ENCODE measurements at regions not wholly inside any gene's neighbourhood (a gene's known extent, or its start where the extent isn't known, plus 50 kb on each side); places are given as distances from the start of the nearest gene placed in this dataset.
A peak's percentile ranks its signal among the peaks of the same experiment; 100 is the strongest.

DNA sequence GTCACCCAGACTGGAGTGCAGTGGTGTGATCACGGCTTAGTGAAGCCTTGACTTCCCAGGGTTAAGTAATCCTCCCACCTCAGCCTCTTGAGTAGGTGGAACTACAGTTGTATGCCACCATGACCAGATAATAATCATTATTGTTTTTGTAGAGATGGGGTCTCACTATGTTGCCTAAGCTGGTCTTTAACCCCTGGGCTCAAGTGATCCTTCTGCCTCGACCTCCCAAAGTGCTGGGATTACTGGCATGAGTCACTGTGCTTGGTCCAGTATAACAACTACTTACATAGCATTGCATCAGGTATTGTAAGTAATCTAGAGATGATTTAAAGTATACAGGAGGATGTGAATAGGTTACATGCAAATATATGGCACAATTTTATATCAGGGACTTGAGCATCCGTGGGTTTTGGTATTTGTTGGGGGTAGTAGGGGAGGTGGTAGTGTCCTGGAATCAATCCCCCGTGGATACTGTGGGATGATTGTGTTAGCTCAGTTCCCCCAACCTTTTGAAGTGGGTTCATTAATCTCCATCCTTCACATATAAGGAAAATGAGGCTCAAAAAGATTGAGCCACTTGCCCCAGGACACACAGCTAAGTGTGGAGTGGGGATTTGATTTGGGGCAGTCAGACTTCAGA lies 61.4 kb upstream of the CNIH3 start (continued):
- no peak for TF ChIP-seq TCF12 (IDR thresholded peaks at IDR 0.05; ENCODE audit: low read depth, low read length)
- no peak for TF ChIP-seq ESRRA (IDR thresholded peaks at IDR 0.05; ENCODE audit: low read length)
- TF ChIP-seq EP300 (IDR thresholded peaks at IDR 0.05; ENCODE audit: borderline replicate concordance in 1 of 2, control insufficient read depth in 1 of 2, low read depth in 2 of 2, low read length in 2 of 2) = no peak
- TF ChIP-seq WRNIP1 (IDR thresholded peaks at IDR 0.05; ENCODE audit: borderline replicate concordance, low read depth, low read length) = no peak
- no peak for TF ChIP-seq PKNOX1 (IDR thresholded peaks at IDR 0.05)

DNA sequence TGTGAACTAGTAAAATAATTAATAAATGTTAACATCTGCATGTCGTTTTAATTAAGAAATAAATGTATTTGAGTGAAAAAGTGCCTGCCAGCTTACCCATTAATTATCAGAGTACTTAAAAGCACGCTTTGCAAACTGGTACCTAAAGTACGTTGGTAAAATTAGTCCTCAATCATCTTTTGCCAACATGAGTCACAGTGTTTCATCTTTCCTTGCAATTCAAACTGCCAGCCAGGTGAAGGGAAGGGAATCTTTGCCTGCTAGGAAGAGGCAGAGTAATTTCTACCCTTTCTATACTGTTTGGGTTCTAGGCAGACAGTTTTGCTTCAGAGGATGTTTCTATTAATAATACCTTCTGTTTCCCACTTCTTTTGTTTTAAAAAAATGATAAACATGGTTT lies 57.2 kb upstream of the CNIH3 start:
- no TSS peak for BruUV-seq (replicated peaks)
- FAIRE-seq (no peak), ATAC-seq (no peak), DNase-seq (ENCODE audit: low read depth, low spot score) (no peak)
- no peak overlapping the region for H3K4me3 ChIP-seq
- no peaks in the 10 kb centered on the region for H3K4me1 ChIP-seq (ENCODE audit: control insufficient read depth, insufficient read depth, low read length)
- ChIA-PET POLR2A (no interaction called here), CTCF (interaction anchor here (0.7 kb wide), 1 partner anchor 336 kb away, joined by 3 read pairs; no protein-coding TSS in a partner anchor), RAD21 (ENCODE audit: unreplicated experiment) (no interaction called here), SMC1A (ENCODE audit: uncharacterized antibody, unreplicated experiment) (no interaction called here)
- no peaks in the 10 kb centered on the region; a peak in 1 of 4 replicates for H3K27me3 ChIP-seq (replicated peaks in 1 of 2; ENCODE audit: control insufficient read depth in 2 of 2, insufficient read depth in 2 of 2, low read length in 1 of 2)
- no peaks in the 10 kb centered on the region for H3K79me2 ChIP-seq (ENCODE audit: control insufficient read depth, insufficient read depth, low read length)
- H4K20me1 ChIP-seq (ENCODE audit: control insufficient read depth, insufficient read depth) = no peaks in the 10 kb centered on the region
- H3K9ac ChIP-seq (ENCODE audit: control insufficient read depth, insufficient read depth, low read length) = no peak overlapping the region
- H3K4me2 ChIP-seq (ENCODE audit: control insufficient read depth, insufficient read depth) = no peak overlapping the region
- intact Hi-C loops (cut with micrococcal nuclease; ENCODE audit: unreplicated experiment) = no loop called here
- no peaks in the 10 kb centered on the region for H3K36me3 ChIP-seq (ENCODE audit: control insufficient read depth in 2 of 2, insufficient read depth in 2 of 2, low read length in 1 of 2)
- H3K27ac ChIP-seq (ENCODE audit: control insufficient read depth, insufficient read depth) = no peak overlapping the region
- no peak overlapping the region for H2AFZ ChIP-seq (ENCODE audit: control insufficient read depth, low read depth, low read length)
- 2% methylated on average over 3 of the region's 3 CpGs for WGBS (ENCODE audit: insufficient coverage, insufficient replicate concordance, low lambda C conversion rate, missing lambda C conversion rate)
- H3K9me3 ChIP-seq (replicated peaks; ENCODE audit: control insufficient read depth, insufficient read depth, low read length) = no peaks in the 10 kb centered on the region; the same call in 2 of the 3 replicates
- TF ChIP-seq SMAD5 (IDR thresholded peaks at IDR 0.05; ENCODE audit: low read depth) (no peak), NR2C2 (IDR thresholded peaks at IDR 0.05; ENCODE audit: borderline replicate concordance, control insufficient read depth, insufficient read length, low read depth) (no peak)
- TF ChIP-seq, protein P1, sequence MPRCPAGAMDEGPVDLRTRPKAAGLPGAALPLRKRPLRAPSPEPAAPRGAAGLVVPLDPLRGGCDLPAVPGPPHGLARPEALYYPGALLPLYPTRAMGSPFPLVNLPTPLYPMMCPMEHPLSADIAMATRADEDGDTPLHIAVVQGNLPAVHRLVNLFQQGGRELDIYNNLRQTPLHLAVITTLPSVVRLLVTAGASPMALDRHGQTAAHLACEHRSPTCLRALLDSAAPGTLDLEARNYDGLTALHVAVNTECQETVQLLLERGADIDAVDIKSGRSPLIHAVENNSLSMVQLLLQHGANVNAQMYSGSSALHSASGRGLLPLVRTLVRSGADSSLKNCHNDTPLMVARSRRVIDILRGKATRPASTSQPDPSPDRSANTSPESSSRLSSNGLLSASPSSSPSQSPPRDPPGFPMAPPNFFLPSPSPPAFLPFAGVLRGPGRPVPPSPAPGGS (IDR thresholded peaks at IDR 0.05; ENCODE audit: borderline replicate concordance, insufficient read depth, low read depth, low read length, poor library complexity, severe bottlenecking) = peak; percentile 50
- in situ Hi-C loops (cut with MboI) = no loop called here

Measured in GM12878 (cell line).